ENCODE measurements at regions not wholly inside any gene's neighbourhood (a gene's known extent, or its start where the extent isn't known, plus 50 kb on each side); places are given as distances from the start of the nearest gene placed in this dataset.
"Not testable (repeated sequence)": the region's sequence is repeated elsewhere in the genome, so short reads cannot be mapped to it uniquely, and the experiment has no call there.

- H3K4me2 ChIP-seq (ENCODE audit: insufficient read depth, low read length); H3K9me1 ChIP-seq (replicated peaks; ENCODE audit: control insufficient read depth, extremely low read depth, insufficient read depth, low read length); dilution Hi-C loops (cut with MboI; ENCODE audit: extremely low pct_ligation_motif_present, low sequenced_read_pairs); DNase-seq (ENCODE audit: low read depth, low spot score); H3K36me3 ChIP-seq (ENCODE audit: control insufficient read depth in 2 of 2, extremely low read depth in 1 of 2, insufficient read depth in 2 of 2, low read length in 2 of 2); H3K4me1 ChIP-seq (ENCODE audit: control insufficient read depth, extremely low read depth, insufficient read depth, low read length); H4K20me1 ChIP-seq (replicated peaks; ENCODE audit: control insufficient read depth, extremely low read depth, insufficient read depth, low read length); H3K27me3 ChIP-seq (ENCODE audit: control insufficient read depth in 2 of 2, insufficient read depth in 2 of 2, low read length in 2 of 2); POLR2A ChIA-PET; FAIRE-seq; H2AFZ ChIP-seq (ENCODE audit: low read depth, low read length); H3K79me2 ChIP-seq (ENCODE audit: control insufficient read depth, insufficient read depth, low read length); H3K27ac ChIP-seq (ENCODE audit: insufficient read depth, low read depth, low read length); H3K9ac ChIP-seq (replicated peaks; ENCODE audit: extremely low read depth, insufficient read depth, low read length); H3K9me3 ChIP-seq (replicated peaks; ENCODE audit: control insufficient read depth, insufficient read depth, low read length); intact Hi-C loops (cut with micrococcal nuclease); CTCF ChIA-PET; H3K4me3 ChIP-seq (replicated peaks in 1 of 3; ENCODE audit: insufficient read depth in 1 of 3, low read depth in 1 of 3, low read length in 3 of 3); BruUV-seq (replicated peaks): not testable (repeated sequence)
These were observed 124.0 kb upstream of the PRICKLE1 start for GRCh38 chr12:42713566-42713965.

DNA sequence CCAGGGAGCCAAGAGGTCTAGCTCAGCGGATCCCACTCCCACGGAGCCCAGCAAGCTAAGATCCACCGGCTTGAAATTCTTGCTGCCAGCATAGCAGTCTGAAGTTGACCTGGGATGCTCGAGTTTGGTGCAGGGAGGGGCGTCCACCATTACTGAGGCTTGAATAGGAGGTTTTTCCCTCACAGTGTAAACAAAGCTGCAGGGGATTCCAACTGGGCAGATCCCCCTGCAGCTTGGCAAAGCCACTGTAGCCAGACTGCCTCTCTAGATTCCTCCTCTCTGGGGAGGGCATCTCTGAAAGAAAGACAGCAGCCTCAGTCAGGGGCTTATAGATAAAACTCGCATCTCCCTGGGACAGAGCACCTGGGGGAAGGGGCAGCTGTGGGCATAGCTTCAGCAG, 118.8 kb upstream of the PRICKLE1 start:
- dilution Hi-C loops (cut with MboI; ENCODE audit: extremely low pct_ligation_motif_present, low sequenced_read_pairs); POLR2A ChIA-PET; H3K4me2 ChIP-seq (ENCODE audit: insufficient read depth, low read length); H3K4me3 ChIP-seq (replicated peaks in 1 of 3; ENCODE audit: insufficient read depth in 1 of 3, low read depth in 1 of 3, low read length in 3 of 3); intact Hi-C loops (cut with micrococcal nuclease); H3K79me2 ChIP-seq (ENCODE audit: control insufficient read depth, insufficient read depth, low read length); BruUV-seq (replicated peaks); H4K20me1 ChIP-seq (replicated peaks; ENCODE audit: control insufficient read depth, extremely low read depth, insufficient read depth, low read length); H3K36me3 ChIP-seq (ENCODE audit: control insufficient read depth in 2 of 2, extremely low read depth in 1 of 2, insufficient read depth in 2 of 2, low read length in 2 of 2); CTCF ChIA-PET; H3K9me3 ChIP-seq (replicated peaks; ENCODE audit: control insufficient read depth, insufficient read depth, low read length); H3K9me1 ChIP-seq (replicated peaks; ENCODE audit: control insufficient read depth, extremely low read depth, insufficient read depth, low read length); H3K27ac ChIP-seq (ENCODE audit: insufficient read depth, low read depth, low read length); H3K27me3 ChIP-seq (ENCODE audit: control insufficient read depth in 2 of 2, insufficient read depth in 2 of 2, low read length in 2 of 2); FAIRE-seq; H3K4me1 ChIP-seq (ENCODE audit: control insufficient read depth, extremely low read depth, insufficient read depth, low read length); H2AFZ ChIP-seq (ENCODE audit: low read depth, low read length); DNase-seq (ENCODE audit: low read depth, low spot score); H3K9ac ChIP-seq (replicated peaks; ENCODE audit: extremely low read depth, insufficient read depth, low read length): not testable (repeated sequence)

Data from endothelial cell of umbilical vein (primary cell).